Tibial artery (tissue), 4 donors: ENCODE measurements at regions not wholly inside any gene's neighbourhood (a gene's known extent, or its start where the extent isn't known, plus 50 kb on each side); places are given as distances from the start of the nearest gene placed in this dataset.

Source experiments
- DNase-seq, 2 donors: peaks; one replicate each; pipeline ENCODE4 v3.0.0-alpha.2; 2019
- H3K27ac ChIP-seq, 2 donors: fragments of 200-600 bp; sonication (generic) in 1 of 2; 1 replicate in 1 of 2; 2 replicates in 1 of 2; pipeline ENCODE4 v1.5.1; 2018 to 2019; ENCODE audit warnings: mild to moderate bottlenecking in 1 of 2
- H3K27me3 ChIP-seq, 2 donors: fragments of 200-600 bp; sonication (generic) in 1 of 2; one replicate each; pipeline versions ENCODE4 v1.5.1 to v1.6.0; 2016 to 2019
- H3K36me3 ChIP-seq, 3 donors: fragments of 200-600 bp; sonication (generic) in 2 of 3; one replicate each; pipeline ENCODE4 v1.5.1; 2016 to 2019; ENCODE audit warnings: mild to moderate bottlenecking in 2 of 3
- H3K4me1 ChIP-seq, 4 donors: fragments of 200-600 bp; sonication (generic) in 2 of 4; 1 replicate in 3 of 4; 2 replicates in 1 of 4; pipeline ENCODE4 v1.5.1; 2016 to 2019
- H3K4me3 ChIP-seq, 2 donors: fragments of 200-600 bp; sonication (generic) in 1 of 2; 1 replicate in 1 of 2; 2 replicates in 1 of 2; pipeline ENCODE4 v1.5.1; 2018 to 2019; ENCODE audit warnings: mild to moderate bottlenecking in 2 of 2
- H3K9me3 ChIP-seq, 3 donors: fragments of 200-600 bp; sonication (generic) in 1 of 3; one replicate each; pipeline ENCODE4 v1.5.1; 2016 to 2019
- intact Hi-C: fragments of 100-400 bp; cut with DNase I; formaldehyde crosslinking; loops from one replicate; pipeline ENCODE4 v1.15.0; 2023; ENCODE audit warnings: low total_unique reads
- TF ChIP-seq, protein P1 (sequence below), 2 experiments: fragments of 200-600 bp in 1 of 2; fragments of 450-650 bp in 1 of 2; IDR thresholded peaks; one replicate each; pipeline ENCODE4 v1.5.1; 2017 to 2019; ENCODE audit warnings: antibody characterized with exemption in 2 of 2, mild to moderate bottlenecking in 1 of 2, moderate library complexity in 1 of 2

DNA sequence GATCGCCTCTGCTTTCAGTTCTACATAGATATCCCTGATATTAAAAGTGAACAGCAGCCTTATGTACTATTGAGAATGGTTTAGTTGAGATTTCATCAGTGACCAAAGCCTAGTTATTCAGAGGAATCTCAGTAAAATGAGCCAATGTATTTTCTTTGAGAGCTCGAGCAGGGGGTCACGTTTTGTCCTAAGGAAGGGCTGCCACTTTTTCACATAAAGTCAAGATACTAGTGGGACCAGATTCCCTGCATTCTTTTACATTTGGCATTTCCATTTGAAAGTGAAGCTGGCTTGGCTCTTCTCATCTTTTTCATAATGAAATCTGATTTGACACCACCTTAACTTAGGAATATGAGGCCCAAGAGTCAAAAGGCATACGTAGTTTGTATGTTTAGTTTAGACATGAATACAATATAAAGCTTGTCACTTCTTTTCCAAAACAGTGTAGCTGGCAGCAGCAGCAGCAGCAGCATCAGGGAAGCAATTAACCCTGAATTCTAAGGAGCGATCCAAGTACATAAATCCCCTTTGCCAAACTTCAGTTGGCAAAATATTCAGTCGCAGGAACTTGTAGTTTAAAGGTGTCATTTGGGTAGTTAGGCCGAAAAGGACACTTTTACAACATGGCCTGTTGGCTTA, 1752.2 kb upstream of the PCDH20 start:
- Histone ChIP-seq H3K36me3 (no peaks in the 10 kb centered on the region), H3K4me1 (no peaks in the 10 kb centered on the region), H3K27me3 (no peaks in the 10 kb centered on the region), H3K4me3 (no peak overlapping the region), H3K27ac (no peak overlapping the region), H3K9me3 (no peaks in the 10 kb centered on the region)
- DNase-seq, result no peak
- TF ChIP-seq, protein P1, sequence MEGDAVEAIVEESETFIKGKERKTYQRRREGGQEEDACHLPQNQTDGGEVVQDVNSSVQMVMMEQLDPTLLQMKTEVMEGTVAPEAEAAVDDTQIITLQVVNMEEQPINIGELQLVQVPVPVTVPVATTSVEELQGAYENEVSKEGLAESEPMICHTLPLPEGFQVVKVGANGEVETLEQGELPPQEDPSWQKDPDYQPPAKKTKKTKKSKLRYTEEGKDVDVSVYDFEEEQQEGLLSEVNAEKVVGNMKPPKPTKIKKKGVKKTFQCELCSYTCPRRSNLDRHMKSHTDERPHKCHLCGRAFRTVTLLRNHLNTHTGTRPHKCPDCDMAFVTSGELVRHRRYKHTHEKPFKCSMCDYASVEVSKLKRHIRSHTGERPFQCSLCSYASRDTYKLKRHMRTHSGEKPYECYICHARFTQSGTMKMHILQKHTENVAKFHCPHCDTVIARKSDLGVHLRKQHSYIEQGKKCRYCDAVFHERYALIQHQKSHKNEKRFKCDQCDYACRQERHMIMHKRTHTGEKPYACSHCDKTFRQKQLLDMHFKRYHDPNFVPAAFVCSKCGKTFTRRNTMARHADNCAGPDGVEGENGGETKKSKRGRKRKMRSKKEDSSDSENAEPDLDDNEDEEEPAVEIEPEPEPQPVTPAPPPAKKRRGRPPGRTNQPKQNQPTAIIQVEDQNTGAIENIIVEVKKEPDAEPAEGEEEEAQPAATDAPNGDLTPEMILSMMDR (IDR thresholded peaks at IDR 0.05), result no peak
- intact Hi-C loops, result no loop called here

DNA sequence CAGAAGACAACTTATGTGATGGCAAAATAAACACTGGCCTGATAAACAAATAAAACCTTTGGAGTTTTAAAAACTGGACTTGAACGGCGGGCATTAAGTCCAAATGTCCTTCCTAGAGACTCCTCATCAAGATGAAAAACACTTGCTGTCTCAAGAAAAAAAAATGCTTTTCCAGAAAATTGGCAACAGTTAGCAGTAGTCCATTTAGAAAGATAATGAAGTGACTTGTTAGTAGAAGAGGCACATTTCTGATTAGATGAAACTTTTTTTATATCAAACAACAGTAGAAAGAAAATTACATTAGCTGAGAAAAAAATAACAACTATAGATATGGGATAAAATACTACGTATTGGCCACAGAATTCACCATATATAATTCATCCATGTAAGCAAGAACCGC, 1750.7 kb upstream of the PCDH20 start:
- Histone ChIP-seq H3K4me1 (no peaks in the 10 kb centered on the region), H3K4me3 (no peak overlapping the region), H3K36me3 (no peaks in the 10 kb centered on the region), H3K27me3 (no peaks in the 10 kb centered on the region), H3K9me3 (no peaks in the 10 kb centered on the region), H3K27ac (no peak overlapping the region)
- intact Hi-C loops, result no loop called here
- DNase-seq, result no peak
- TF ChIP-seq, protein P1 (IDR thresholded peaks at IDR 0.05), result no peak

DNA sequence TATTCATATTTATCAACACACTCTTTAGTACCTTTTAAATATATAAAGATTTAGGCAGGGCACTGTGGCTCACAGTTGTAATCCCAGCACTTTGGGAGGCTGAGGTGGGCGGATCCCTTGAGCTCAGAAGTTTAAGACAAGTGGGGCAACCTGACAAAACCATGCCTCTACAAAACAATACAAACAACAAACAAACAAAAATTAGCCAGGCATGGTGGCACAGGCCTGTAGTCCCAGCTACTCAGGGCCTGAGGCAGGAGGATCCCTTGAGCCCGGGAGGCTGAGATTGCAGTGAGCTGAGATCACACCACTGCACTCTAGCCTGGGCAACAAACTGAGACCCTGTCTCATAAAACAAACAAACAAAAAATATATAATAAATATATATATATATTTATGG, 1748.3 kb upstream of the PCDH20 start:
- TF ChIP-seq, protein P1 (IDR thresholded peaks at IDR 0.05), result no peak
- Histone ChIP-seq H3K4me3 (no peak overlapping the region), H3K4me1 (no peaks in the 10 kb centered on the region), H3K9me3 (no peaks in the 10 kb centered on the region), H3K27me3 (no peaks in the 10 kb centered on the region), H3K27ac (no peak overlapping the region), H3K36me3 (no peaks in the 10 kb centered on the region)
- intact Hi-C loops, result no loop called here
- no peak for DNase-seq

DNA sequence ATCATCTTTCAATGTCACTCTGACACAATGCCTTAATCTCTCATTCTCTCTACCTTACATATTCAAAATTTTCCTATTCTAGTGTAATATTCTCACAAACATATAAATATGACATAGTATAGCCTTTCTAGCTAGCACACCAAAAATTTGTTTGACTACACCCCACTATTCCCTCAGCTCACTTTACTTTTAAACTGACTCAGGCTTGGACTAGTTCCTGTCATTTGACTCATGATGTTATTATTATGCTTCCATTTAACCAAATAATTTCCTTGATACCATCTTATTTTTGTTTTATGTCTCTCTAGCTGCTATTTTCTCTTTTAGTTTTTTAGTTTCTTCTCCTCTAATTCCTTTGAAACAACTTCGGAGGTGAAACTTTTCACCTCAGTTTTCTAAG, 1745.6 kb upstream of the PCDH20 start:
- TF ChIP-seq, protein P1 (IDR thresholded peaks at IDR 0.05), result no peak
- Histone ChIP-seq H3K4me1 (no peaks in the 10 kb centered on the region), H3K27ac (no peak overlapping the region), H3K27me3 (no peaks in the 10 kb centered on the region), H3K9me3 (no peaks in the 10 kb centered on the region), H3K36me3 (no peaks in the 10 kb centered on the region), H3K4me3 (no peak overlapping the region)
- intact Hi-C loops, result no loop called here
- no peak for DNase-seq

DNA sequence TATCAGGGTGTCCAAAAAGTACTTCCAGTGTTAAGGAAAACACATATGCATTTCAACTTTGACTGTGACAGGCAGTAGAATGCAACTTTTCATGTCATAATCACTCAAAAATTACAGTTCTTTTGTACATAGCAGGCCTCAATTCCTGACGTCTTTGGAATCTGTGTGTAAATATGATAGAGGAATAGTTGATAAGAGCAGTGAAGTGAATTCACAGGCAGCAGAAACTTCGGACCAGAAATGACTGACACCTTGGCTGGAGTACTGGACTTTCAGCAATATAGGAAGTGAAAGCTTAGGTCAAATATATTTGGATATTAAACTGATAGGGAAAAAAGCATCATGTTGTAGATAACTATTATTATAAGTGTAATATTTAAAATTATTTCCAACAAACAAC, 1741.2 kb upstream of the PCDH20 start:
- no peaks in the 10 kb centered on the region for H3K36me3 ChIP-seq
- H3K27ac ChIP-seq, result no peak overlapping the region
- TF ChIP-seq, protein P1 (IDR thresholded peaks at IDR 0.05), result no peak
- no peaks in the 10 kb centered on the region for H3K9me3 ChIP-seq
- DNase-seq, result no peak
- intact Hi-C loops, result no loop called here
- H3K4me3 ChIP-seq, result no peak overlapping the region
- no peaks in the 10 kb centered on the region for H3K4me1 ChIP-seq
- H3K27me3 ChIP-seq, result no peaks in the 10 kb centered on the region

DNA sequence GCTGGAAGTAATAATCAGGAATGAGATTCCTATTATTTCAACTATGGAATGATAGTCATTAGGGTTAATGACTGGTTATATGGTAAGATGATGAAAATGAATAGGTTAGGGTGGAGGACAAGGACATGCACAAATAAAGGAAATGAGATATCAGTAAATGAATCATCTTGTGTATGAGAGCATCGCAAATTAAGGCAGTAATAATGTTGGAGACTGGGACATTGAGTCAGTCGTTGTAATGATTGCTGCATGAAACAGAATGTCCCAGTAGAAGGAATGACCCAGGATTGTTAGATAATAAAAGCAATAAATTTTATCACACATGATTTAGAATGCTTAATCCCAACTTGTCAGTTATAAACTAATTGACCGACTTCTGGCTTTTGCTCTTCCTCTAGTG, 1733.7 kb upstream of the PCDH20 start:
- DNase-seq, result no peak
- H3K9me3 ChIP-seq, result no peaks in the 10 kb centered on the region
- TF ChIP-seq, protein P1 (IDR thresholded peaks at IDR 0.05), result no peak
- H3K36me3 ChIP-seq, result no peaks in the 10 kb centered on the region
- intact Hi-C loops, result no loop called here
- H3K27ac ChIP-seq, result no peak overlapping the region
- H3K27me3 ChIP-seq, result no peaks in the 10 kb centered on the region
- H3K4me1 ChIP-seq, result no peaks in the 10 kb centered on the region
- H3K4me3 ChIP-seq, result no peak overlapping the region
